Activated naive CD8-positive, alpha-beta T cell treated with anti-CD3 and anti-CD28 coated beads, Interleukin-2, amount 10 ng/mL, durations not matched to agents 7 days and 5 days (primary cell): ENCODE measurements at regions not wholly inside any gene's neighbourhood (a gene's known extent, or its start where the extent isn't known, plus 50 kb on each side); places are given as distances from the start of the nearest gene placed in this dataset.
A peak's percentile ranks its signal among the peaks of the same experiment; 100 is the strongest.
"Not testable (repeated sequence)": the region's sequence is repeated elsewhere in the genome, so short reads cannot be mapped to it uniquely, and the experiment has no call there.

ENCODE experiments used
- ATAC-seq: fragments of 150-1000 bp; cut with Tn5 transposase; one replicate; pipeline ENCODE4 v1.10.0; 2021; ENCODE audit warnings: low read depth, moderate library complexity
- POLR2A ChIA-PET: fragments of 350-600 bp; sonication (Branson Sonifier 250); formaldehyde crosslinking; loops from one replicate; lab custom pipeline; 2021; ENCODE audit warnings: antibody characterized with exemption; lab: Charles Lee
- DNase-seq: peaks from one replicate; pipeline ENCODE4 v3.0.0; 2021
- H3K27ac Mint-ChIP-seq: one replicate; pipeline ENCODE4 v1.8.0; 2022; ENCODE audit warnings: mild to moderate bottlenecking, mixed read lengths
- H3K27me3 Mint-ChIP-seq: one replicate; pipeline ENCODE4 v1.8.0; 2022; ENCODE audit warnings: mild to moderate bottlenecking, moderate library complexity, mixed read lengths
- H3K36me3 Mint-ChIP-seq: one replicate; pipeline ENCODE4 v1.8.0; 2021; ENCODE audit warnings: mild to moderate bottlenecking, mixed read lengths
- H3K4me1 Mint-ChIP-seq: one replicate; pipeline ENCODE4 v1.8.0; 2021; ENCODE audit warnings: mixed read lengths
- H3K4me3 Mint-ChIP-seq: one replicate; pipeline ENCODE4 v1.8.0; 2022; ENCODE audit warnings: mild to moderate bottlenecking, moderate library complexity, mixed read lengths
- H3K9me3 Mint-ChIP-seq: one replicate; pipeline ENCODE4 v1.8.0; 2021; ENCODE audit warnings: mixed read lengths

GRCh38 chr6:170152124-170152926, 138.6 kb downstream of the DLL1 start:
- no peaks in the 10 kb centered on the region for H3K36me3 Mint-ChIP-seq
- H3K27me3 Mint-ChIP-seq = peaks cover 19% of the 10 kb centered on the region
- no peak for ATAC-seq
- H3K4me3 Mint-ChIP-seq = no peak overlapping the region
- POLR2A ChIA-PET = interaction anchor here (0.7 to 2.2 kb wide), 2 partner anchors 64 kb away, joined by 3 to 5 read pairs; no protein-coding TSS in a partner anchor
- no peaks in the 10 kb centered on the region for H3K9me3 Mint-ChIP-seq
- H3K4me1 Mint-ChIP-seq = peaks cover 39% of the 10 kb centered on the region
- DNase-seq = no peak
- H3K27ac Mint-ChIP-seq = no peak overlapping the region

- Mint-ChIP-seq H3K27me3 (peaks cover 19% of the 10 kb centered on the region), H3K9me3 (no peaks in the 10 kb centered on the region), H3K4me1 (peaks cover 44% of the 10 kb centered on the region), H3K4me3 (no peak overlapping the region), H3K27ac (no peak overlapping the region), H3K36me3 (no peaks in the 10 kb centered on the region)
- no peak for DNase-seq
- ATAC-seq = no peak
- POLR2A ChIA-PET = interaction anchor here (2.2 kb wide), 1 partner anchor 64 kb away, joined by 5 read pairs; no protein-coding TSS in a partner anchor
Measured at GRCh38 chr6:170151804-170152123, 139.1 kb downstream of the DLL1 start.

GRCh38 chr6:170151321-170151771, 139.5 kb downstream of the DLL1 start:
- no peak for ATAC-seq
- Mint-ChIP-seq H3K4me1 (peaks cover 48% of the 10 kb centered on the region), H3K27me3 (peaks cover 19% of the 10 kb centered on the region), H3K27ac (no peak overlapping the region), H3K4me3 (no peak overlapping the region), H3K9me3 (no peaks in the 10 kb centered on the region), H3K36me3 (no peaks in the 10 kb centered on the region)
- no peak for DNase-seq
- POLR2A ChIA-PET = interaction anchor here (2.2 kb wide), 1 partner anchor 63 kb away, joined by 5 read pairs; no protein-coding TSS in a partner anchor

- Mint-ChIP-seq H3K27ac (no peak overlapping the region), H3K4me1 (peaks cover 51% of the 10 kb centered on the region)
Measured at GRCh38 chr6:170150590-170150945, 140.3 kb downstream of the DLL1 start.

GRCh38 chr6:170149681-170150589, 140.9 kb downstream of the DLL1 start:
- no peak for DNase-seq
- H3K9me3 Mint-ChIP-seq = peaks cover under 1% of the 10 kb centered on the region
- H3K4me3 Mint-ChIP-seq = no peak overlapping the region
- peaks cover 56% of the 10 kb centered on the region for H3K4me1 Mint-ChIP-seq
- peak overlapping the region; percentile 48 for H3K27ac Mint-ChIP-seq
- POLR2A ChIA-PET = interaction anchor here (2.2 kb wide), 1 partner anchor 62 kb away, joined by 5 read pairs; no protein-coding TSS in a partner anchor
- H3K36me3 Mint-ChIP-seq = peaks cover under 1% of the 10 kb centered on the region
- peaks cover 19% of the 10 kb centered on the region for H3K27me3 Mint-ChIP-seq
- no peak for ATAC-seq

More at GRCh38 chr6:170150590-170150945, 140.3 kb downstream of the DLL1 start:
- DNase-seq (no peak), ATAC-seq (no peak)
- H3K27me3 Mint-ChIP-seq = peaks cover 19% of the 10 kb centered on the region
- no peaks in the 10 kb centered on the region for H3K9me3 Mint-ChIP-seq
- POLR2A ChIA-PET = interaction anchor here (0.7 to 2.2 kb wide), 2 partner anchors 34 to 62 kb away, joined by 3 to 5 read pairs; no protein-coding TSS in a partner anchor
- H3K4me3 Mint-ChIP-seq = no peak overlapping the region
- no peaks in the 10 kb centered on the region for H3K36me3 Mint-ChIP-seq

- Mint-ChIP-seq H3K9me3 (peaks cover 7% of the 10 kb centered on the region), H3K27me3 (peaks cover 19% of the 10 kb centered on the region), H3K27ac (peak overlapping the region; percentile 97), H3K4me3 (peak overlapping the region; percentile 79), H3K36me3 (peaks cover 7% of the 10 kb centered on the region), H3K4me1 (peaks cover 63% of the 10 kb centered on the region)
- no peak for DNase-seq
- no peak for ATAC-seq
- POLR2A ChIA-PET = interaction anchor here (1.6 to 3.5 kb wide), 4 partner anchors 47 to 141 kb away, joined by 3 to 103 read pairs (median 16); partner anchors contain the start of gene DLL1
Measured at GRCh38 chr6:170148709-170149470, 142.0 kb downstream of the DLL1 start.

- H3K4me3 Mint-ChIP-seq = peak overlapping the region; percentile 79
- H3K27ac Mint-ChIP-seq = peak overlapping the region; percentile 97
- peak; percentile 88 for ATAC-seq
- POLR2A ChIA-PET = interaction anchor here (0.7 to 3.5 kb wide), 9 partner anchors 44 to 406 kb away, joined by 3 to 103 read pairs (median 5); partner anchors contain the start of genes DLL1 and TBP
- H3K27me3 Mint-ChIP-seq = peaks cover 19% of the 10 kb centered on the region
- peaks cover 10% of the 10 kb centered on the region for H3K36me3 Mint-ChIP-seq
- H3K9me3 Mint-ChIP-seq = peaks cover 13% of the 10 kb centered on the region
- peaks cover 61% of the 10 kb centered on the region for H3K4me1 Mint-ChIP-seq
- DNase-seq = peak; percentile 85
Measured at GRCh38 chr6:170147832-170148708, 142.8 kb downstream of the DLL1 start.

- peaks cover 17% of the 10 kb centered on the region for H3K27me3 Mint-ChIP-seq
- no peak for ATAC-seq
- POLR2A ChIA-PET = interaction anchor here (0.7 to 3.5 kb wide), 7 partner anchors 45 to 157 kb away, joined by 3 to 103 read pairs (median 9); partner anchors contain the start of gene DLL1
- H3K27ac Mint-ChIP-seq = peak overlapping the region; percentile 97
- H3K9me3 Mint-ChIP-seq = peaks cover 14% of the 10 kb centered on the region
- H3K4me1 Mint-ChIP-seq = peaks cover 58% of the 10 kb centered on the region
- DNase-seq = peak; percentile 54
- H3K4me3 Mint-ChIP-seq = peak overlapping the region; percentile 79
- peaks cover 12% of the 10 kb centered on the region for H3K36me3 Mint-ChIP-seq
Measured at GRCh38 chr6:170147056-170147787, 143.7 kb downstream of the DLL1 start.

- peaks cover 14% of the 10 kb centered on the region for H3K9me3 Mint-ChIP-seq
- peak overlapping the region; percentile 79 for H3K4me3 Mint-ChIP-seq
- H3K27me3 Mint-ChIP-seq = peaks cover 16% of the 10 kb centered on the region
- peak overlapping the region; percentile 97 for H3K27ac Mint-ChIP-seq
- H3K4me1 Mint-ChIP-seq = peaks cover 54% of the 10 kb centered on the region
- peaks cover 12% of the 10 kb centered on the region for H3K36me3 Mint-ChIP-seq
- no peak for ATAC-seq
- POLR2A ChIA-PET = interaction anchor here (2.0 to 3.5 kb wide), 2 partner anchors 58 to 126 kb away, joined by 16 to 103 read pairs; no protein-coding TSS in a partner anchor
- no peak for DNase-seq
Measured at GRCh38 chr6:170146640-170147039, 144.2 kb downstream of the DLL1 start.

GRCh38 chr6:170146131-170146530, 144.7 kb downstream of the DLL1 start:
- Mint-ChIP-seq H3K27ac (peak overlapping the region; percentile 97), H3K4me1 (peaks cover 52% of the 10 kb centered on the region), H3K27me3 (peaks cover 11% of the 10 kb centered on the region), H3K36me3 (peaks cover 12% of the 10 kb centered on the region), H3K9me3 (peaks cover 14% of the 10 kb centered on the region)
- POLR2A ChIA-PET = interaction anchor here (3.5 kb wide), 1 partner anchor 57 kb away, joined by 103 read pairs; no protein-coding TSS in a partner anchor
- ATAC-seq, H3K4me3 Mint-ChIP-seq, DNase-seq: not testable (repeated sequence)

- Mint-ChIP-seq H3K27ac (peak overlapping the region; percentile 88), H3K36me3 (peaks cover 12% of the 10 kb centered on the region), H3K4me1 (peaks cover 52% of the 10 kb centered on the region), H3K9me3 (peaks cover 14% of the 10 kb centered on the region)
- H3K27me3 Mint-ChIP-seq, ATAC-seq, H3K4me3 Mint-ChIP-seq: not testable (repeated sequence)
- peak; percentile 25 for DNase-seq
- POLR2A ChIA-PET = interaction anchor here (3.5 kb wide), 1 partner anchor 57 kb away, joined by 103 read pairs; no protein-coding TSS in a partner anchor
Measured at GRCh38 chr6:170145716-170146115, 145.2 kb downstream of the DLL1 start.
